ENCODE measurements at regions not wholly inside any gene's neighbourhood (a gene's known extent, or its start where the extent isn't known, plus 50 kb on each side); places are given as distances from the start of the nearest gene placed in this dataset.

DNA sequence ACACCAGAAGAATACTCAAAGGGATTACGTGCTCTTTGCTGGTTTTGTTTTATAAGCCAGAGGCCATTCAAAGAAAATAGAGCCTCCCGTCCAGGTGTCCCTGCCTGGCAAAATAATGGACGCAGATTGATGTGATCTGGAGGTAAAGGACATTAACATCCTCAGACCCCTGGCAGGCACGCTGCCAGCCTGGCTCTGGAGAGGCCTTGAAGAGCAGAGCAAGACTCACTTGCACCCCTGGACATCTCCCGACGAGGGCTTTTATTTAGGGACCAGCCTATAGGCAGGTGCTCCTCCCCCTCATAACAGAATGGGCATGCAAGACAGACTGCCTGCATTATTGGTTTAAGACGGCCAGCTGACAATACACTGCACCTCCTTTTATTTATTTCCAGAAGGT, 291.3 kb downstream of the BCL11A start:
- Histone ChIP-seq H3K79me2 (ENCODE audit: insufficient read depth, low read length) (no peaks in the 10 kb centered on the region), H2AFZ (ENCODE audit: low read length) (no peak overlapping the region), H3K4me3 (ENCODE audit: insufficient read depth, low read length) (no peak overlapping the region), H3K4me1 (ENCODE audit: insufficient read depth, low read length) (no peaks in the 10 kb centered on the region), H4K20me1 (ENCODE audit: insufficient read depth, low read length) (no peaks in the 10 kb centered on the region), H3K27ac (ENCODE audit: low read depth, low read length) (no peak overlapping the region), H3K36me3 (ENCODE audit: insufficient read depth, low read length) (no peaks in the 10 kb centered on the region), H3K9me3 (ENCODE audit: low read depth, low read length) (peaks cover 3% of the 10 kb centered on the region), H3K4me2 (ENCODE audit: insufficient read depth, low read length) (no peak overlapping the region), H3K27me3 (ENCODE audit: insufficient read depth, low read length) (no peaks in the 10 kb centered on the region)
- TF ChIP-seq, protein P1, sequence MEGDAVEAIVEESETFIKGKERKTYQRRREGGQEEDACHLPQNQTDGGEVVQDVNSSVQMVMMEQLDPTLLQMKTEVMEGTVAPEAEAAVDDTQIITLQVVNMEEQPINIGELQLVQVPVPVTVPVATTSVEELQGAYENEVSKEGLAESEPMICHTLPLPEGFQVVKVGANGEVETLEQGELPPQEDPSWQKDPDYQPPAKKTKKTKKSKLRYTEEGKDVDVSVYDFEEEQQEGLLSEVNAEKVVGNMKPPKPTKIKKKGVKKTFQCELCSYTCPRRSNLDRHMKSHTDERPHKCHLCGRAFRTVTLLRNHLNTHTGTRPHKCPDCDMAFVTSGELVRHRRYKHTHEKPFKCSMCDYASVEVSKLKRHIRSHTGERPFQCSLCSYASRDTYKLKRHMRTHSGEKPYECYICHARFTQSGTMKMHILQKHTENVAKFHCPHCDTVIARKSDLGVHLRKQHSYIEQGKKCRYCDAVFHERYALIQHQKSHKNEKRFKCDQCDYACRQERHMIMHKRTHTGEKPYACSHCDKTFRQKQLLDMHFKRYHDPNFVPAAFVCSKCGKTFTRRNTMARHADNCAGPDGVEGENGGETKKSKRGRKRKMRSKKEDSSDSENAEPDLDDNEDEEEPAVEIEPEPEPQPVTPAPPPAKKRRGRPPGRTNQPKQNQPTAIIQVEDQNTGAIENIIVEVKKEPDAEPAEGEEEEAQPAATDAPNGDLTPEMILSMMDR (IDR thresholded peaks at IDR 0.05; ENCODE audit: extremely low read depth, low read depth, low read length), result no peak
- DNase-seq (ENCODE audit: insufficient read length, low spot score, missing footprints), result no peak

DNA sequence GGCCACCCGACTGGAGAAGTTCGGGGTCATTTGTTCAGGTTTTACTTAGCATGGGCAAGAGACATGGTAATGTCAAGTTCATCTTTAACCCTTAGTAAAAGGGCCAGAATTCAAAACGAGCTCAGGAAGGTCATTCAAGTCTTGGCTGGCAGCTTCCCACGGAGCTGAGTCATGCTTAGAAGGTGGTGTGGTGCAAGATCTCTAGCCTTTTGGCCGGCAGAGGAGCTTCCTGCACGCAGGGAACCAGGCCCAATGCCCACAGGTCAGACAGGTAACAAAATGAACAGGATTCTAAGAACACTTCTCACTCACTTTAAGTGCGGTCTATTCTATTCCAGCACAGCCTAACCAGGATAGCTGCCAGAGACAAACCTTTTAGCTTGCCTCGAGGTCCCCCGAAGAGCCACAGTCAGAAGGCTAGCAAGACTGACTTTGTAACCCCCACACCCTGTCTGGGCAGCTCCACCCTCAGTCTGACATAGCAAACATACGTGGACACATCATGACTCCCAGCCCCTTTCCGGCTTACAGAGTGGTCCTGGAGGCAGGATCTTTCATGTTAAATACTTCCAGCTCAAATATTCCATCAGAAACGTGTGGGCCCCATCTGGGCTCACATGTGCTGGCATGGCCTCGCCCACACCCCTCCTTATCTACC, 292.7 kb downstream of the BCL11A start:
- no peak overlapping the region for H3K27ac ChIP-seq (ENCODE audit: low read depth, low read length)
- H3K9me3 ChIP-seq (ENCODE audit: low read depth, low read length), result peaks cover 3% of the 10 kb centered on the region
- TF ChIP-seq, protein P1 (IDR thresholded peaks at IDR 0.05; ENCODE audit: extremely low read depth, low read depth, low read length), result no peak
- no peak overlapping the region for H3K4me3 ChIP-seq (ENCODE audit: insufficient read depth, low read length)
- H3K27me3 ChIP-seq (ENCODE audit: insufficient read depth, low read length), result no peaks in the 10 kb centered on the region
- H2AFZ ChIP-seq (ENCODE audit: low read length), result no peak overlapping the region
- DNase-seq (ENCODE audit: insufficient read length, low spot score, missing footprints), result no peak
- H3K36me3 ChIP-seq (ENCODE audit: insufficient read depth, low read length), result no peaks in the 10 kb centered on the region
- no peaks in the 10 kb centered on the region for H4K20me1 ChIP-seq (ENCODE audit: insufficient read depth, low read length)
- H3K4me2 ChIP-seq (ENCODE audit: insufficient read depth, low read length), result no peak overlapping the region
- no peaks in the 10 kb centered on the region for H3K4me1 ChIP-seq (ENCODE audit: insufficient read depth, low read length)
- H3K79me2 ChIP-seq (ENCODE audit: insufficient read depth, low read length), result no peaks in the 10 kb centered on the region

DNA sequence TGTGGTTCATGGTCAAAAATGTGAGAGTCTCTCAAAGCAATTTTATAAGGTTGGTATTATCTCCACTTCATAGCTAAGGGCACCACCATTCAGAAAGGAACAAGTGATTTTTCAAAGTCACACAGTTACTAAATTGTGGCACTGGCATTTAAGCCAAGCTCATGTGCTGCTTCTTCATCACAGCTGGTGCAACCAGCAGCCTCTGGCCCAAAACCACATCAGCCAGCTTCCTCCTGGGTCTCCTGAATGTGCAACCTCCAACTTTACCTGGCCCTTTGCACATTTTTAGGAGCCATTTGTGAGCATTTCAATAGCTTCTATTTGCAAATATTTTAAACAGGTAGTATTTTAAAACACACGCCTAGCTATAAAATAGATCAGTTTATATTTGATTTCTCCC, 293.7 kb downstream of the BCL11A start:
- no peak overlapping the region for H3K4me2 ChIP-seq (ENCODE audit: insufficient read depth, low read length)
- H3K4me3 ChIP-seq (ENCODE audit: insufficient read depth, low read length), result no peak overlapping the region
- no peaks in the 10 kb centered on the region for H3K9me3 ChIP-seq (ENCODE audit: low read depth, low read length)
- TF ChIP-seq, protein P1 (IDR thresholded peaks at IDR 0.05; ENCODE audit: extremely low read depth, low read depth, low read length), result no peak
- H3K79me2 ChIP-seq (ENCODE audit: insufficient read depth, low read length), result no peaks in the 10 kb centered on the region
- H4K20me1 ChIP-seq (ENCODE audit: insufficient read depth, low read length), result no peaks in the 10 kb centered on the region
- no peak overlapping the region for H2AFZ ChIP-seq (ENCODE audit: low read length)
- H3K36me3 ChIP-seq (ENCODE audit: insufficient read depth, low read length), result no peaks in the 10 kb centered on the region
- no peak overlapping the region for H3K27ac ChIP-seq (ENCODE audit: low read depth, low read length)
- no peak for DNase-seq (ENCODE audit: insufficient read length, low spot score, missing footprints)
- no peaks in the 10 kb centered on the region for H3K27me3 ChIP-seq (ENCODE audit: insufficient read depth, low read length)
- no peaks in the 10 kb centered on the region for H3K4me1 ChIP-seq (ENCODE audit: insufficient read depth, low read length)

DNA sequence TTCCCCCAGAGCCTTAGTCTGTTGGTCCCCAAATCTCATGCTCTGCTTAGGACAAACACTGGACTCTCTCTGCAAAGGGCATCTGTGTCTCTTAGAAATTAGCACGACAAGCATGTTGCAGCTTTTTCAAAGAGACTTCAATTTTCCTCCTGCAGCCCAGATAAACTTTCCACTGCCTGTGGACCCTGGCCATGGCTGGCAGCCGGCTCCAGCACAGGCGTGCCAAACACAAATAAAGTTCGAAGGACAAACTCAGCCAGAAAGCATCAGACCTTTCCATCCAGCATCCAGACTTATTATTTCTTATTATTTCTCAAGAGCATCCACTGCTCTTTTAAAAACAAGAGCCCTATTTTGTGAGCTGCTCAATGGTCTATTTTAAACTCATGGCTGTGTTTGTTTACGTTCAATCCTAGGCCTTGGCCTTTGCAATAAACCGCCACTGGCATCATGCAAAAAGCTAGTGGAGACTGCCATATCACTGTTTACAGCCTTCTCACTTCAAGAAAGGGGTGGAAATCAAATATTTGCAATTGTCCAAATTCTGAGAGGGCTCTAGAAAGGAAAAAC, 300.8 kb downstream of the BCL11A start:
- no peak overlapping the region for H2AFZ ChIP-seq (ENCODE audit: low read length)
- DNase-seq (ENCODE audit: insufficient read length, low spot score, missing footprints), result no peak
- no peaks in the 10 kb centered on the region for H3K79me2 ChIP-seq (ENCODE audit: insufficient read depth, low read length)
- H3K4me2 ChIP-seq (ENCODE audit: insufficient read depth, low read length), result no peak overlapping the region
- no peak overlapping the region for H3K27ac ChIP-seq (ENCODE audit: low read depth, low read length)
- no peaks in the 10 kb centered on the region for H3K4me1 ChIP-seq (ENCODE audit: insufficient read depth, low read length)
- H3K36me3 ChIP-seq (ENCODE audit: insufficient read depth, low read length), result no peaks in the 10 kb centered on the region
- H3K27me3 ChIP-seq (ENCODE audit: insufficient read depth, low read length), result no peaks in the 10 kb centered on the region
- H3K9me3 ChIP-seq (ENCODE audit: low read depth, low read length), result no peaks in the 10 kb centered on the region
- TF ChIP-seq, protein P1 (IDR thresholded peaks at IDR 0.05; ENCODE audit: extremely low read depth, low read depth, low read length), result no peak
- H4K20me1 ChIP-seq (ENCODE audit: insufficient read depth, low read length), result no peaks in the 10 kb centered on the region
- no peak overlapping the region for H3K4me3 ChIP-seq (ENCODE audit: insufficient read depth, low read length)

Measured in osteoblast (primary cell).